GM10266 (cell line): ENCODE measurements at regions not wholly inside any gene's neighbourhood (a gene's known extent, or its start where the extent isn't known, plus 50 kb on each side); places are given as distances from the start of the nearest gene placed in this dataset.

Experiments
- DNase-seq: peaks from one replicate; pipeline ENCODE4 v3.0.0; 2012; ENCODE audit errors: extremely low spot score
- CTCF ChIP-seq: IDR thresholded peaks from 2 replicates; pipeline ENCODE4 v1.5.1; 2012; ENCODE audit warnings: mild to moderate bottlenecking, low read depth; ENCODE audit not compliant: control insufficient read depth, insufficient read depth; ENCODE audit errors: missing control alignments

GRCh38 chr13:29684441-29684840, 89.0 kb upstream of the SLC7A1 start:
- no peak for DNase-seq
- TF ChIP-seq CTCF = no peak

- TF ChIP-seq CTCF = no peak
- DNase-seq = no peak
These were observed 87.6 kb upstream of the SLC7A1 start for GRCh38 chr13:29683041-29683440.

- no peak for TF ChIP-seq CTCF
- no peak for DNase-seq
These were observed 86.4 kb upstream of the SLC7A1 start for GRCh38 chr13:29681864-29682263.

GRCh38 chr13:29679396-29680053, 84.0 kb upstream of the SLC7A1 start:
- DNase-seq = no peak
- TF ChIP-seq CTCF = no peak

- TF ChIP-seq CTCF = no peak
- no peak for DNase-seq
These were observed 82.1 kb upstream of the SLC7A1 start for GRCh38 chr13:29677627-29678026.

- TF ChIP-seq CTCF = no peak
- no peak for DNase-seq
These were observed 81.5 kb upstream of the SLC7A1 start for GRCh38 chr13:29676941-29677452.

- TF ChIP-seq CTCF = no peak
- no peak for DNase-seq
These were observed 81.0 kb upstream of the SLC7A1 start for GRCh38 chr13:29676535-29676934.
